Testis (tissue), 2 donors: ENCODE measurements at regions not wholly inside any gene's neighbourhood (a gene's known extent, or its start where the extent isn't known, plus 50 kb on each side); places are given as distances from the start of the nearest gene placed in this dataset.

Experiments
- CTCF ChIP-seq, 3 experiments: fragments of 450-650 bp in 2 of 3; fragments of 200-600 bp in 1 of 3; sonication (generic) in 1 of 3; IDR thresholded peaks; one replicate each; pipeline ENCODE4 v1.5.1; 2016 to 2019; ENCODE audit warnings: antibody characterized with exemption in 3 of 3, mild to moderate bottlenecking in 2 of 3, moderate library complexity in 1 of 3
- POLR2A ChIP-seq: fragments of 450-650 bp; IDR thresholded peaks from one replicate; pipeline ENCODE4 v1.6.1; 2017; ENCODE audit warnings: antibody characterized with exemption, mild to moderate bottlenecking, moderate library complexity

DNA sequence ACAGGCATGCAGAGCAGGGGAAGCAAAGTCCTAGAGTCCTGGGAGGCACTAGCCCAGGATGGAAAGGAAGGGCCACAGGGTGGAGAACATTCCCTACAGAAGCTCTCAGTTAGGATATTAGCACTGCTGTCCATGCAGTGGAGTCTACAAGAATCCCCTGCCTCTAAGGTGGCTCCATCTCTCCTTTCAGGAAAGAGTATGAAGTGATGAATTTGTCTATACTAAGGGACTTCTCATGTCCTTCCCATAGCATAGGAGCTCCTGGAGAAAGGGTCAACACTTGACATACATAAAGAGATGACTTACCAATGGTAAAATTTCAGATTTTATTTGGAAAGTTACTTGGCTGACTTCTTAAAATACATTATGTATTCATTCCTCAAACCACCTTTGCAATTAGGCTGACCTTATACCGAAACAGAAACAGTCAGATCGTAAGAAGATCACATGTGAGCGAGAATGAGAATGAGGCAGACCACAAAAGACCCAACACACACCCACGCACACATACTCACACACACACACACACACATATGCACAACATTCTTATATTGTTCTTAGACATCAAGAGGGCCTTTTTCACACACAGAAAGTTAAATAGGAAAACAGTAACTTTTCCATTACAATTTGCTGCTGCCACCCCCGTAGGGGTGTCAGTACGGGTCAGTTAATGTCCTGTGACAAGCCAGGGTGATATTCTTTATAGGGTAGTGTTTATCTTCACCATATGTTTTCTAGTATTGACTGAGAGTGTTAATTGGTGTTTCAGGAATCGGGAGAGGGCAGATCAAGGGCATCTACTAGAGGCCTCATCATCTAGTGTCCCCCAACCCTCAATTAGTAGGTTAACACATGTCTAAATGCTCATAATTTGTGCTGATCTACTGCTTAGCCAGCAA lies 159.4 kb downstream of the FAXC start:
- TF ChIP-seq CTCF (IDR thresholded peaks at IDR 0.05) (no peak), POLR2A (no peak)
